Spinal cord (tissue), 9 donors: ENCODE measurements at regions not wholly inside any gene's neighbourhood (a gene's known extent, or its start where the extent isn't known, plus 50 kb on each side); places are given as distances from the start of the nearest gene placed in this dataset.
"Not testable (repeated sequence)": the region's sequence is repeated elsewhere in the genome, so short reads cannot be mapped to it uniquely, and the experiment has no call there.

ENCODE experiments used
- DNase-seq, 6 donors: peaks; one replicate each; pipeline versions ENCODE4 v3.0.0 to v3.0.0-alpha.2; 2013 to 2015; ENCODE audit warnings: low spot score in 6 of 6, low read depth in 4 of 6
- H3K27ac ChIP-seq: one replicate; pipeline ENCODE4 v1.5.1; 2013; ENCODE audit warnings: low read depth, low read length, control low read depth
- H3K27me3 ChIP-seq: one replicate; pipeline ENCODE4 v1.6.1; 2013; ENCODE audit warnings: low read length; ENCODE audit not compliant: control insufficient read depth, insufficient read depth
- H3K36me3 ChIP-seq: one replicate; pipeline ENCODE4 v1.6.1; 2013; ENCODE audit warnings: low read length; ENCODE audit not compliant: control insufficient read depth, insufficient read depth
- H3K4me1 ChIP-seq: one replicate; pipeline ENCODE4 v1.6.1; 2013; ENCODE audit warnings: low read length; ENCODE audit not compliant: control insufficient read depth, insufficient read depth
- H3K4me3 ChIP-seq: one replicate; pipeline ENCODE4 v1.5.1; 2013; ENCODE audit warnings: low read depth, low read length, control low read depth
- H3K9me3 ChIP-seq: one replicate; pipeline ENCODE4 v1.6.1; 2013; ENCODE audit warnings: low read length; ENCODE audit not compliant: control insufficient read depth, insufficient read depth
- WGBS: methylation state at CpG from one replicate; pipeline ENCODE4 v1.1.5; 2013; ENCODE audit warnings: missing lambda C conversion rate; ENCODE audit not compliant: insufficient coverage; 5-methylcytosine and 5-hydroxymethylcytosine counted together
- donor health status: healthy.

- H3K27ac ChIP-seq = no peak overlapping the region
- DNase-seq = no peak
- H3K9me3 ChIP-seq = no peaks in the 10 kb centered on the region
- WGBS = no CpG with 5 or more reads among the region's 7 CpGs
- no peak overlapping the region for H3K4me3 ChIP-seq
- H3K36me3 ChIP-seq = no peaks in the 10 kb centered on the region
- H3K4me1 ChIP-seq = no peaks in the 10 kb centered on the region
- H3K27me3 ChIP-seq = no peaks in the 10 kb centered on the region
Observed at GRCh38 chr7:50851451-50851850, 68.8 kb upstream of the GRB10 start.

GRCh38 chr7:50849991-50850390 lies 67.3 kb upstream of the GRB10 start:
- whole genome bisulfite sequencing = 67% methylated on average over 1 of the region's 1 CpG
- no peak overlapping the region for H3K4me3 ChIP-seq
- H3K9me3 ChIP-seq = no peaks in the 10 kb centered on the region
- no peaks in the 10 kb centered on the region for H3K36me3 ChIP-seq
- no peak overlapping the region for H3K27ac ChIP-seq
- no peak for DNase-seq
- H3K4me1 ChIP-seq = no peaks in the 10 kb centered on the region
- no peaks in the 10 kb centered on the region for H3K27me3 ChIP-seq

- 50% methylated on average over 1 of the region's 2 CpGs for WGBS
Observed at GRCh38 chr7:50848203-50848602, 65.5 kb upstream of the GRB10 start.

DNA sequence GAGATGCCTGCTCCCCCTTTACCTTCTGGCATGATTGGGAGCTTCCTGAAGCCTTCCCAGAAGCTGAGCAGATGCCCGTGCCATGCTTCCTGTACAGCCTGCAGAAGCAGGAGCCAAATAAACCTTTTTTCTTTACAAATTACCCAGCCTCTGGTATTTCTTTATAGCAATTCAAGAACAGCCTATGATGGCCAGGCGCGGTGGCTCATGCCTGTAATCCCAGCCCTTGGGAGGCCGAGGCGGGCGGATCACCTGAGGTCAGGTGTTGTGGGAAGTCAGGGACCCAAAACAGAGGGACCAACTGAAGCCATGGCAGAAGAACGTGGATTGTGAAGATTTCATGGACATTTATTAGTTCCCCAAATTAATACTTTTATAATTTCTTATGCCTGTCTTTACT lies 62.2 kb upstream of the GRB10 start:
- not testable (repeated sequence) for H3K36me3 ChIP-seq, H3K27me3 ChIP-seq, H3K9me3 ChIP-seq, H3K4me3 ChIP-seq, H3K27ac ChIP-seq, H3K4me1 ChIP-seq, DNase-seq
- WGBS = 97% methylated on average over 5 of the region's 7 CpGs

More at GRCh38 chr7:50848203-50848602, 65.5 kb upstream of the GRB10 start:
- no peak for DNase-seq
- Histone ChIP-seq H3K4me1 (no peaks in the 10 kb centered on the region), H3K9me3 (no peaks in the 10 kb centered on the region), H3K27me3 (no peaks in the 10 kb centered on the region), H3K4me3 (no peak overlapping the region), H3K36me3 (no peaks in the 10 kb centered on the region), H3K27ac (no peak overlapping the region)

GRCh38 chr7:50842041-50842440 lies 59.3 kb upstream of the GRB10 start:
- no peaks in the 10 kb centered on the region for H3K36me3 ChIP-seq
- no peak overlapping the region for H3K27ac ChIP-seq
- DNase-seq = no peak
- H3K27me3 ChIP-seq = no peaks in the 10 kb centered on the region
- H3K4me1 ChIP-seq = no peaks in the 10 kb centered on the region
- H3K9me3 ChIP-seq = no peaks in the 10 kb centered on the region
- 91% methylated on average over 4 of the region's 6 CpGs for WGBS
- H3K4me3 ChIP-seq = no peak overlapping the region

- Histone ChIP-seq H3K27ac (peak overlapping the region; percentile 25), H3K4me1 (no peaks in the 10 kb centered on the region), H3K4me3 (no peak overlapping the region), H3K36me3 (no peaks in the 10 kb centered on the region), H3K27me3 (no peaks in the 10 kb centered on the region), H3K9me3 (no peaks in the 10 kb centered on the region)
- no peak for DNase-seq
- WGBS = 83% methylated on average over 9 of the region's 10 CpGs
Observed at GRCh38 chr7:50838675-50839377, 56.1 kb upstream of the GRB10 start.

DNA sequence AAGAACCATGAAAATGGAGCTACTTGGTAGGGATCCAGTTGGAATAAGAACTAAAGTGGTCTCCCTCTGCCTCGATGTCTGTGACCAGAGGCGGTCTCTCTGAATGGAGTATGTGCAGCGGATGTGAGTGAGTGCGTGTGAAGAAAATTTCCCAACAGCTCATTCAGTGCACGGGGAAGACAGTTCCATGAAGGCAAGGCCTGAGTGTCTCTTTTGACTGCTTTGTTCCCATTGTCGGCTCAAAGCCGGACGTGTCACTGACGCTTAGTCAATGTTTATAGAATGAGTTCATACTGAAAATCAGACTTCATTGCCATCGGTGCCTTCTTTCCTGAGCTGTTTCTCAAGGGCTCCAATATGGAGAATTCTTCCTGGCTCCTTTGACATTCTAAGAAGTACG lies 55.3 kb upstream of the GRB10 start:
- Histone ChIP-seq H3K27me3 (no peaks in the 10 kb centered on the region), H3K36me3 (no peaks in the 10 kb centered on the region), H3K9me3 (no peaks in the 10 kb centered on the region), H3K4me1 (no peaks in the 10 kb centered on the region), H3K27ac (peak overlapping the region; percentile 25), H3K4me3 (no peak overlapping the region)
- DNase-seq = no peak
- WGBS = 77% methylated on average over 11 of the region's 11 CpGs

DNA sequence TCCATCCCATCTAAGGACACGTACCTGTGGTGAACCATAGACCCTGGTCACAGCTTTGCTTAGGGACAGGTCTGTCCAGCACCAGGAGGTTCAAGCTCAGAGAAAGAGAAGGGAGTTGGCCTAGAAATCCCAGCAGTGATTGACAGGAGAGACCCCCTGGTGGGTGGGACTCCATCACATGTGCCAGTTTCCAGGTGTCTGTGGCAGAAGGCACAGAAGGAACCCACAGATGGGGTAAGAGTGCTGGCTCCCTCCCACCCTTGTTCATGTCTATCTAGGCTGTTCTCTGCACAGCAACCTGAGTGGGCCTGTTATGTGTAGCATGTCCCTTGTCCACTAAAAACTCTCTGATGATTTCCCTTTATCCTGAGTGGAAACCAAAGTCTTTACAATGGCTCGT lies 54.0 kb upstream of the GRB10 start:
- peak in 1 of 6 donors; percentile 58 for DNase-seq
- H3K27me3 ChIP-seq = no peaks in the 10 kb centered on the region
- no peaks in the 10 kb centered on the region for H3K9me3 ChIP-seq
- 69% methylated on average over 1 of the region's 2 CpGs for WGBS
- H3K4me3 ChIP-seq = no peak overlapping the region
- no peaks in the 10 kb centered on the region for H3K4me1 ChIP-seq
- H3K36me3 ChIP-seq = no peaks in the 10 kb centered on the region
- no peak overlapping the region for H3K27ac ChIP-seq

GRCh38 chr7:50835156-50835555 lies 52.5 kb upstream of the GRB10 start:
- no peak overlapping the region for H3K4me3 ChIP-seq
- no peaks in the 10 kb centered on the region for H3K4me1 ChIP-seq
- WGBS = 79% methylated on average over 2 of the region's 2 CpGs
- H3K36me3 ChIP-seq = no peaks in the 10 kb centered on the region
- no peaks in the 10 kb centered on the region for H3K27me3 ChIP-seq
- H3K27ac ChIP-seq = no peak overlapping the region
- H3K9me3 ChIP-seq = no peaks in the 10 kb centered on the region
- no peak for DNase-seq

- peak in 1 of 6 donors; percentile 47 for DNase-seq
- no peak overlapping the region for H3K27ac ChIP-seq
- no peaks in the 10 kb centered on the region for H3K9me3 ChIP-seq
- H3K4me1 ChIP-seq = no peaks in the 10 kb centered on the region
- no peaks in the 10 kb centered on the region for H3K27me3 ChIP-seq
- WGBS = 97% methylated on average over 5 of the region's 6 CpGs
- H3K4me3 ChIP-seq = no peak overlapping the region
- H3K36me3 ChIP-seq = no peaks in the 10 kb centered on the region
Observed at GRCh38 chr7:50834679-50835078, 52.0 kb upstream of the GRB10 start.
